ENCODE measurements at regions not wholly inside any gene's neighbourhood (a gene's known extent, or its start where the extent isn't known, plus 50 kb on each side); places are given as distances from the start of the nearest gene placed in this dataset.
"Not testable (repeated sequence)": the region's sequence is repeated elsewhere in the genome, so short reads cannot be mapped to it uniquely, and the experiment has no call there.

DNA sequence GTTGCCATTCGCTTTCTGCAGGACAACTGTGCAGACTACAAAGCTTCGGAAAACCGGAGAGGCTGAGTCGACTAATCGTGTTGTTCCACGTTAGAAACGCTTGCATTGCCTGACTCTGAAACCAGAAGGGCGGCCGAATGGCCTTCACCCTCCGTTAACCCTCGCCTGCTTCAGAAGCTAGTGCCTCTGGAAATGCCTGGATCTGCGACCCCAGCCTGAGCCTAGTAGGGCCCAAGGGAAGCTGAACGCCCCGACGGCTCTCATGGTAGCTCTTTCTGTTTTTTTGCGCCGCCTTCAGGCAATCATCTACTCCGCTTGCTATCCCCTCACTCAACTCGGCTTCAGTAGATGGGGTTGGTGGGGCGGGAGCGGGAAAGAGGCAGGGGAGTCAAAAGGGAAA lies 117.3 kb downstream of the PPIAL4A start:
- not testable (repeated sequence) for DNase-seq

DNA sequence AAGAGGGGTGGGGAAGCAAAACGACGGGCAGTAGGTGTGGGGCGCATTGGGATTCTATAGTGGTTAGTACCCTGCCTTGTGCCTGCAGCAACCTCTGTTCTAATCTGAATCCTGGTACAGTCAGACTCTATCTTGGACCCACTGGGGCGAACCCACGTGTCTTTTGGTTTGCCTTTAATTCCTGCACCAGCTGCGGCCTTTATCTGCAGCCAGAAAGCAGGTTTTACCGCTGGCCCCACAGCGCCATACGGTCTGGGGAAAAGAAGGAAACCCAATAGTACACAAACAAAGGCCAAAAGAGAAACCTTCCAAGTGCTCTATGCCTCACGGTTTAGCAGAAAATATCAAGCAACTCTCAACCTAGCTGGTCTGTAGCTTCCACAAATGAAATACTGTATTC lies 118.2 kb downstream of the PPIAL4A start:
- not testable (repeated sequence) for DNase-seq

DNA sequence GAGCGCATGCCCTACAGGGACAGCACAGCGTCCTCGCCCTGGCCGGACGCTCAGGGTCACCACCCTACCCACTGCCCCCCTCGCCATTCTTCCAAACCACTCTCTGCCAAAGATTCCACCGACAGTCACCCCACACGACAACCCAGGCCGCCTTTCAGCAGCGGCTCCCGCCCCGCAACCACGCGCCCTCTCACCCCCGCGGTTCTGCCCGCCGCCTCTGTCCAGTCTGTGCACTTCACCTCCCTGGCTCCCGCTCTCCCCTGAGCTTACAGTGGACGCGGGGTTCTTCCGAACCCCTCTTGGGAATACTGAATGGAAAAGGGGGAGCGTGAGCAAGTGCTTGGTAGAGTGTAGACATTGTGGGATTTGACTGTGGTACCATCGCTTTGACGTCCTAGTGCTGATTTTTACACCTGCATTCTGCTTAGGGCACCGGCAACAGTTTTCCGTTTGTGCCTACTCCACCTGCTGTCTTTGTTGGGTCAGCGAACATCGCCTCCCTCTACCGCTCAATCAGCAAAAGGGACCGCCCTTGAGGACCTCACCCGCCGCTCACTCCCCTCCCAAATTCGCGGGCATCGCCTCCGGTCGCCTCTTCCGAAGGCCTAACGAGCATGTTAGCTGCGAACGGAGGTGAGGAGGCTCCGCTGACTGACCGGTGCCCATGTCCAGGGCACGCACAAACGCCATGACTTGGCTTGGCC lies 119.1 kb downstream of the PPIAL4A start:
- not testable (repeated sequence) for DNase-seq

DNA sequence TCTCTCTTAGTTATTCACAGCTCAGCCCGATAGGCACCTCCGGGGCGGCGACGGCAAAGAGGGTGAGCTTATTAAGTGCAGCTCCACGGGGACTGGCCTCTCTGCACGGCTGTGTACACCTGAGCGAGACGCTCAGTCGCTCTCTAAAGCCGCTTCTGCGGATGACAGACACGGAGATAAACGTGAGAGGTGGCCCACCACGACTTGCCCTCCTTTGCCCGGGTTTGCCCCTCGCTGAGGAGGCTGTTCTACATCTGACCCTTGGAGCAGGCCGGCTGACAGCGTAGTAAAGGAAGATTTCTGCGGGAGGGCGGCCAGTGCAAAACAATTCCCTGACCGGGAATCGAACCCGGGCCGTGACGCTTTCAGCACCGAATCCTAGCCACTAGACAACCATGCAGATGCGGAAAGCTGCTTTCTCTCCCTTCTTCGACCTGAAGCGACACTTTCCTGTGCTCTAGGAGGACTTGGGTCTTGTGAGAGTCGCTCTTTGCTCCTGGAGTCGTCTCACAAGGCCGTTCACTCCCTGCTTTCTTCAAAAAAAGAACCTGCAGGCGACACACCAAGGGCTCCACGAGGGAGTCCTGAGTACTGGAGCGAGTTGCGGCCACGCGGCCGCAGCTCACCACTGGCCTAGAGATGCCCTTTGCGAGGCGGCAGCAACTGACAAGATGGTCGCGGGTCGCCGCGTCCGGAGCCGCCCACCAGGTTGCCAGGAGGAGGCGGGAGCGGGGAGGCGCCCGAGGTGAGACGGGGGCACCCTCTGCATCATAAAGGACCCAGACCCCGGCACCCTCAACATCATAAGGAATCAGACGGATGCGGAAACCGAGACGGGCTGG lies 119.9 kb downstream of the PPIAL4A start:
- peak in 2 of 4 experiments; percentile 17 to 28 for DNase-seq

DNA sequence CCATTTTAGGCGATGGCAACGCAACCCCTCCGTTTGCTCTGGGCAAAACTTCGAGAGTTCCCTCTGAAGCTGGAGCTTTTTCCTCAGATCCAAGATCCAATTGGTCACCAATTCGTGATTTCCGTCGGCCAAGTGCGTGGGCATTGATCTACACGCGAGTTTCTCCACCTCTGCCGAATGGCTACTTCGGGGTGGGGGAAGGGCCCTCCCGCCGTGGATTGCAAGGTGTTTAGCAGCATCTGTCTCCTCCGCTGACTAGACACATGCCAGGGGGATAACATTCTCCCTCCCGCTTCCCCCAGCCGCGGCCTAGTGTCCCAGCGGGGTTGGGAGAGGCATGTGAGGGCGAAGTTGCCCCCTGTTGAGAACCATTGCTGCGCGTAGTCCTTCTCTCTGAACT lies 120.6 kb downstream of the PPIAL4A start:
- DNase-seq: not testable (repeated sequence)

DNA sequence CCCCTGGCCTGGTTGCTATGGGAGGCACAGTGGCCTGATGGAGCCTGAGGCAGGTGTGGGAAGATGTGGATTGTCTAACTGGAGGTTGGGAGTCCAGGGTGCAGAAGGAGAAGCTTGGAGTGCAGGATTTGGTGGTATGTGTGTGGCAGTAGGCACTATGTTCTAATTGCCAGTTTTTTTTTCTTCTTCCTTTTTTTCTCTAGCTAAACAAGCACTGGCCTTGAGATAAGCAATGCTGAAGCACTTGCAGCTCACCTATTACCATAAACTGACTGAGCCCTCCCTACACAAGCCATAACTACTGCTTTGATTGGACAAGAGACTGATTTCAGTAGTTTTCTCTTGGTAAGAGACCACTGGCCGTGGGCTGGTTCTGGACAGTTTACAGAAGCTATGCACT lies 123.6 kb downstream of the PPIAL4A start:
- not testable (repeated sequence) for DNase-seq

DNA sequence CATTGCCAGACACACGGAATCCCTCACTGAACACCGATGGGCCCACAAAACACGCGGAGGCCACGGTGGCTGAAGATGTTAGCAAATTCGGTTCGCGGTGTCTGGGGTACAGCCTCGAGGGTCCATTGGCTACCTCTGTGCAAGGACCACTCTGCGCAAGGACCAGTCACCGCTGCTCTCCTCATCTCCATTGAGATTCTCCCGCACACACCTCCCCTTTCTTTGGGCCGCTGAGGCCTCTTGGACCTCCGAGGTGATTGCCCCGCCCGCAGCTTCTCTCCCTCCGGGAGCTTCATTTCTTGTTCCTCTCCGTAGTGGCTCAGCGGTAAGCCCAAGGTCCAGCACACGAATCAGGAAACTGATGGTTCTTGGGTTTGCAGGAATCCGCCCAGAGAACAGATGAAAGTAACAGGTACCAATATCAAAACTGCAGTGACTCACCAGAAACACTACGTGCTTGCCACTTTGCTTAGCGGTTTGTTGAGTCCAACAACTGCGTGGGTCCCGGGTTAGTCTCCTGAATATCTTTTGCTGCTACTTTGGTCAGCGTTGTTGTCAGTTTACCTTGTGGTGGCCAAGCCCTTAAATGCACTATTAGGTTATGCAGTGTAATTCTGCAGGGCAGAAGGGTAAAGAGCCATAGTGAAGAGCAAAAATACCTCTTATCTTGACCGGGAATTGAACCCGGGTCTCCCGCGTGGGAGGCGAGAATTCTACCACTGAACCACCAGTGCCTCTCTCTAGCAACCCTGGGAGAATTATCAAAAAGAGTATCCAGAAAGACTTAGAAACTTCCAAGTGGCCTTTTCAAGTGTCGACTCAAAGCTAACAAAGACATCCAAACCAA lies 126.8 kb downstream of the PPIAL4A start:
- peak in 1 of 4 experiments; percentile 4 for DNase-seq

DNA sequence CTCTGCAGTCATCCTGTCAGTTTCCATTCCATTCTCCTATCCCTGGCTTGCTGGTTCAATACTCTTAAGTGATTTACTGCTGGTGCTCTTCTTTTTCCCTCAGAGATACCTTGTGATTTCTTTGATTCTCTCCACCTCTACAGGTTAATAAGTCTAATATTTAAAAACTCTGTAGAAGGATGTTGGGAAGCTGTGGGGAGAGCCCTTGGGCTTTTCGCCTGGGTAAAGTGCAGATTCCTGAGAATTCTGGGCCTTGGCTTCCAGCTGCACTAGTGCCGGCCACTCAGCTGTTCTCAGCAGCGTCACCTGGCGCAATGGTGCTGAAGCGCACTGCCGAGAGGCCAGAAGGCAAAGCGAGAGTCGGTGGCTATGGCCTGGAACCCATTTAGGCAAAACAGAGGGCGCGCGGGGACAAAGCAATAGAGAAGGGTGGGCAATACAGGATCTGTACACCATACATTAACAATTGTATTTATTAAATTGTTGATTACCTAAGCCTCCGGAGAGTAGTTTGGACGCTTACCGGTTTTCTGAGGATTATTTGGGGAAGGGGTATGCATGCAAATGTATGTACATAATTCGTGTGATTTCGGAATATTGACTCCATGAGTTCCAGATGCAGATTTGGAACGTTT lies 130.3 kb downstream of the PPIAL4A start:
- not testable (repeated sequence) for DNase-seq

DNA sequence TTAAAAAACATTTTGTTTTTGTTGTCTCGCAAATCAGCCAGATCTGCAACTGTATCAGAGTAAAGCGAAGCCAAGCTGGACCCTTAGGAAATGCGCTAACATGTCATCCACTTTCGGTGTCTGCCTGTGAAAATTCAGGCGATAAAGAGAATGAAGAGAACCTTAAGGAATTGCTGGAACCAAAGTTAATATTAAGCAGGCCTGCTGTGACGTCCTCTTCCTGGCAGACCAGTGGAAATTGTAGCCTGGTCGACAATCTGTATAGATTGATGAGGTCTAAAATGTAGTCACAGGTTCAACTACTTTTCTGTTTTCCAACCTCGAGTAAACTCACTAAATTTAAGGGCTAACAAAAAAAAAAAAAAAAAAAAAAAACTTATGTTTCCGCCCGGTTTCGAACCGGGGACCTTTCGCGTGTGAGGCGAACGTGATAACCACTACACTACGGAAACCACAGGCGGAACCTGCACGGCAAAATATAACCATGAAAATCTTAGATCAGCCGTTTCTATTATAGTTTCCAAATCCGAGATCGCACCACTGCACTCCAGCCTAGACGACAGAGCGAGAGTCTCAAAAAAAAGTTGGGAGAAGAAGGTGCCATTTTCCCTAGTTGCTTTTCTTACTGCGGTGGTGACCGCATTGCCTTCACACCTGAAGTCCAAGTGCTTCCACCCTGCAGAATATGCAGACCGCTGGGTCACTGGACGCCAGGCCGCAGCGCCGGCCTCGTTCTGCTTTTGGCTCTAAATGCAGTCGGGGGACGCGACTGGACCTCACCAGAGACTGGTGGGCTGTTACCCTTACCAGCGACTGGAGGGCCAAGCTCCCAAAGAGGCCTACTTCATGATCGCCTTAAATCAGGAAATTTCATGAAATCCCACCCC lies 131.0 kb downstream of the PPIAL4A start:
- peak in 1 of 4 experiments; percentile 2 for DNase-seq

DNA sequence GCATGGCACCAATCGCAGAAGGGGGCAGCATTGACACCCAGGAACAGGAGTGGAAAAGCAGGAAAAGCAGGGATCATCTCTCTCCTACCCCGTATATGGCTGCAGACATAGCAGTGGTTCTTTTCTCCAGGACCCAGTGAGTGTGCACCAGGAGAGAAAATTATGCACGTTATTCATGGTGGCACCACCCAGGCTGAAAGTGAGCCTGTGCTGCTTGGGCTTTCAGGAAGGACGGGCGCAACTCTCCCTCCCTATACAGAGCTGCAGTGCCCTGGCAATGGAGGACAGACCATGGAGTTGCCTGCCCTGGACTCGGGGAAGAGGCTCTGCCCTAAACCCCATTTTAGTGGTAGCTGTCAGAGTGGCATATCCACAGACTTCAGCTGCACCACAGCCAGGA lies 132.1 kb downstream of the PPIAL4A start:
- DNase-seq: not testable (repeated sequence)

DNA sequence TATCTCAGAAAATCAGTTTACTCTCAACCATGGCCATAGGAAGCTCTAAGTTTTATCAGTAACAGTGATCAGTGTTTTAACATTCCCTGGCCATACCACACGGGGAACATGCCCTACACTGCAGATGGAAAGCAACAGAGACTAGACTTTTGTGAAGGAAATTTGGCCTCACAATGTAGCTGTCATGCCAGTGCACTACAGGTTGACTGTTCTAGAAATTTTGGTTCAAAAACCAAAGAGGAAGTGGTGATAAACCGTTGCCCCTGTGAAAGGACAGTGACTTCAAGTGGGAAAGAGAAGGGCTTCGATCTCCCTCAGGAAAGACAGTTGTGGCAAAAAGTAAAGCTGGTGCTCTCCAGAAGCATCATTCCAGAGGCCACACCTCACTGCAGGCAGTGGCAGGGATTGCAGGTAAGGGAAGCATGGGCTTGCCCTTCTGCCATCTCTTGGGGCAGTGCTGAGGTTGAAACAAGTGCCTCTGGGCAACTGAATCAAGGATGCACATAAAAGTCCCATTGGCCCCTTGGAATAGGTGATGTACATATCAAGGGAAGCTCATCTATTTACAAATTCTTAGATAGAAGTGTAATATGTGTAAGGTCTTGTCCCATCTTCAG lies 143.4 kb downstream of the PPIAL4A start:
- DNase-seq: not testable (repeated sequence)

DNA sequence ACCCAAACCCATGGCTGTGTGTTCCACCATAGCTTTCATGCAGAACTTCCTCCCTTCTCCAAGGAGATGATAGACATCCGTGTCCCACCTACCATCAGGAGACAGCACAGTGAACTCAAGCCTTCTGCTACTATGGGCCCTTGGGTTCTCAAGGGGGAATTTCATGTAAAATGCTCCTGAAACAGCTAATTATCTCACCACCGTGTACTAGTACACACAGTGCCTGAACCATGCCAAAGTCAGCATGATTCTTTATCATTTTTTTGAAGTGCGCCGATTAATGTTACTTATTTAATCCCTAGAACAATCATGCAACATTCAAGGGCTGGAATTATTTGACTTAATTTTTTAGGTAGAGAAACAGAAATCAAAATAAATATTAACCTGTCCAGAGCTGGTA lies 147.2 kb downstream of the PPIAL4A start:
- DNase-seq: not testable (repeated sequence)

DNA sequence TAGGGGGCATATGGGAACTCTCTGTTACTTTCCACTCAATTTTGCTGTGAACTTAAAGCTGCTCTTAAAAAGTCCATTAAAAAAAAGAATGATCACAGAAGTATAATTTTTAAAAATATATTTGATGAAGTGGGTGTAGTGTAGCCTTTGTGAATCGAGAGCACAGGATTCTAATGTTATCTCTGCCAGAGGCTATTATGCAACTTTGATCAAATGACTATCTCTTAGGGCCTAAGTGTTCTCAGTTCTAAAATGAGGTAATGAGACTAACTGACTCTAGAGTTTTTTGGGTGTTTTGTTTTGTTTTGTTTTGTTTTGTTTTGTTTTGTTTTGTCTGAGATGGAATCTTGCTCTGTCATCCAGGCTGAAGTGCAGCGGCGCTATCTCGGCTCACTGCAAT lies 143.2 kb downstream of the FAM72B start:
- not testable (repeated sequence) for DNase-seq

DNA sequence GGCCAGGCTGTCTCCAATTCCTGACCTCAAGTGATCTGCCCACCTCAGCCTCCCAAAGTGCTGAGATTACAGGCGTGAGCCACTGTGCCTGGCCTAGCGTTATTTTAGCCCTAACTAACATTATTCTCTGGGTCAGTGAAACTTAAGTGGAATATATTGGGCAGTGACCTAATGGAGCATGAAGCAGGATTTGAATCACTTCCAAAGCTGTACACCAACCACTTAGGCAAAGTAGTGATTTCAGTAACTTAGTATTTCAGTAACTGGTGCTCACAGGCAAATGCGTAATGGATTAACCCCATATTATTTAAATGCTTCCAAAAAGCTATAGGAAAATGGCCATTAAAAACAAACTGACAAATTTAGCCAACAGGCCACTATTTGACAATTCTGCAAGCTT lies 142.6 kb downstream of the FAM72B start:
- DNase-seq: not testable (repeated sequence)

DNA sequence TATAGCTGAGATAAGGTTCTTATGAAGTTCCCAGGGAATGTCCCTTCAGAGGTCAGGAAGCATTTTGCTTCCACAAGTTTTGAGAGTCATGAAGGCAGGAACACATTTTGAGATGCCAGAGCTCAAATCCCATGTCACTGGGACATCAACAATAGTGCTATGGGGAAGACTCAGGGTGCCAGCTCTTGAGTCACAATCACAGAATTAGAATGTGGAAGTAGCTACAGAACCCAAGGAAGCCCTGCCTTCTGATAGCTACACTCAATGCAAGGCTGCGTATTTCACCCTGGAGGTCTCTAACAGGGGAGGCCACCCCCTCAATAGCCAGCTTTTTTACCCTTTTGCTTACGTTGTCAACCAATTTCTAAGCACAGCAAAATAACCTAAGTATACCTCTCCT lies 141.3 kb downstream of the FAM72B start:
- not testable (repeated sequence) for DNase-seq

DNA sequence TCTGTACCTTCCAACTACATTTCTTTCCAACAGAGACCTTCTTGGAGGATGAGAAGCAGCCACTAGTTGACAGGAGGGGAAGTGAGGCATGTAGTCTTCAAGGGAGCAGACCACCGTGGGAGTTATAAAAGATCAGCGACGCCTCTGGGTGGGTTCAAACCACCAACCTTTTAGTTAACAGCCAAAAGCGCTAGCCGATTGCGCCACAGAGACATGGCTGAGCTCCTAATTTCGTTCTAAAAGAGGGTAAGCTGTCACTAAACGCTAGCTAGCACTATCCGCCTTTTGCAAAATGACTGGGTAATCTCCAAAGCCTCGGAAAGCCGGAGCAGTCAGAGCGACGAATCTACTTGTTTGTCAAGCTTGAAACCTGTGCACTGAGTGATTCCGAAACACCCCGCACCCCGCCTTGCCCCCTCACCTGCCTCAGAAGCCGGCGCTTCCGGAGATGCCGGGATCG lies 135.8 kb downstream of the FAM72B start:
- DNase-seq: not testable (repeated sequence)

DNA sequence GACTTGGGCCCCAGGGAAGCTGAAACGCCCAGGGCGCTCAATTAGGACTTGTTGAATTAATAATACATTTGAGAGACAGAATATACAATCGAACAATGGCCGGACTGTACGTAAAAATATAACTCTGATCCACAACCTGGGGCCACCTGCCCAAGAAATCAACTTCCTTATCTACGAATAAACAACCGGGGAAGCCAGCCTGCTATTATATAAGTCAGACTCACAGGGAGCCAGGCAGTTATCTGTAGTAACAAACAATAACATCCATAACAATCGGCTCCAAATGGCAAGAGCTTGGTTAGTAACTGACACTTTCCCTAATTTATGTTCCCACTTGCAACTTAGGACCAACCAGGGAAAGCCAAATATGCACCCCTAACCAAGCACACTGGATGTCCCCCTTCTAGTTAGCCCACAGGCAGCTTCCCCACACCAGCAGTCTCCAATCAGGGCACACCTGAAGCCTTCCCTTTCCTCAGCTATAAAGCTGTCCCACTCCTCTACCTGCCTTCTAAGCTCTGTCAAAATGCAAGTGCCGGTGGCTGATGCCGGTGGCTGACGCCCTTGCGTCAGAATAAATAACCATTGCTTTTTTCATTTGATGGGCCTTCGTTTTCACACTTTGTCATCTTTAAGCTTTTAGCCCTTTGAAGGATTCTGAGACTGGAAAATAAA lies 135.2 kb downstream of the FAM72B start:
- not testable (repeated sequence) for DNase-seq

DNA sequence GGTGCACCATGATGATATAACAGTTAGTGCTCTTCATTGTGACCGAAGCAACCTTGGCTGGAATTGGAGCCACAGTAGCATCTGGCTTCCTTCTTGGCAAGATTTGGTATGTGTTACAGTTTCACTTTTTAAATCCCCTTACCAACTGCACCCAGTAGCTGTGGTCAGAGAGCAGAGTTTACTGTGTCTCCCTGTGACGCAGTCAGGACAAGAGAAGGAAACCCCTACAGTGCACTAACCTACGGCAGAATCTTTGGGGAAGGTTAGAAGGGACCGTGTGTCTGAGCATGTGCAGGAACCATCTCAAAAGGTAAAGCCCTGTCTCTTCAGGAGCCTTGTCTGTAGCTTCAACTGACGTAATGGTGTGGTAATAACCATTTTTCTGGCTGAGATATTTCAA lies 134.0 kb downstream of the FAM72B start:
- not testable (repeated sequence) for DNase-seq

DNA sequence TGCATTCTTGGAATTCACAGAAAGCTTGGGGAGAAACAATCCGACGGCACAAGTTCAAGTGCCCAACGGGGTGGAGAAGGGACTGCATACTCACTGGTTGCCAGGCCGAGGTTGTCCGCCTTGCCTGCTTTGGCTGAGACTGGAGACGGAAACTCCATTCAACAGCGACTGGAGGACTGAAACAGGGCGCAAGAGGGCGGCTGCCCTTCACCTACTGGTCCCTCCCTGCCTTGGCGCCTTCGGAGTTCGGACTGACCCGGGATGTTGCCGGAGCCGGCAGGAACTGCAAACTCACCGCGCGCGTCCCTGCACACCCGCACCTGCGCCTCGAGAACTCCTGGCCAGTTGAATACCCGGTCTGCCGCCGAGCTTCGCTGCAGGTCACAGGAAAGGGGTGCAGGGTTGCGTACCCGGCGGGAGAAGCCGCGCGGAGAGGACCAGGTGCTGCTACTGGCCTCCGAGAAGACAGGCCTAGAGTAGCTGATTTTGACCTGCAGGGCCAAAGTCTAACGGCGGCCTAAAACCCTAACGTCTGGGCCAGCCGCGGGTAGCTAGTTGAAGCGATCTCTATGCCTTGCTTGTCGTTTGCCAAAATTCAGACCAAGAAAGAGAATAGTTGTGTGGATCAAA lies 132.9 kb downstream of the FAM72B start:
- DNase-seq: not testable (repeated sequence)

All from activated naive CD4-positive, alpha-beta T cell (primary cell).